Liver (tissue), 3 donors: ENCODE measurements at regions not wholly inside any gene's neighbourhood (a gene's known extent, or its start where the extent isn't known, plus 50 kb on each side); places are given as distances from the start of the nearest gene placed in this dataset.

Source experiments
- CTCF ChIP-seq: fragments of 150-350 bp; IDR thresholded peaks from 2 replicates; pipeline ENCODE4 v1.5.1; 2017; ENCODE audit warnings: improper control_type of control experiment, low read depth, low read length; ENCODE audit not compliant: missing input control
- FOXA1 ChIP-seq: IDR thresholded peaks from 2 replicates; pipeline ENCODE4 v1.6.1; 2016; ENCODE audit warnings: antibody characterized with exemption
- GABPA ChIP-seq, 2 donors: IDR thresholded peaks in 1 of 2; conservative IDR thresholded peaks in 1 of 2; 2 replicates each; pipeline ENCODE4 v1.6.1; 2016; ENCODE audit warnings: antibody characterized with exemption in 2 of 2, mild to moderate bottlenecking in 1 of 2, moderate library complexity in 1 of 2
- MAX ChIP-seq: IDR thresholded peaks from 2 replicates; pipeline ENCODE4 v1.6.1; 2016; ENCODE audit warnings: antibody characterized with exemption
- SP1 ChIP-seq: IDR thresholded peaks from 2 replicates; pipeline ENCODE4 v1.6.1; 2018; ENCODE audit warnings: antibody characterized with exemption, mild to moderate bottlenecking
- TAF1 ChIP-seq: conservative IDR thresholded peaks from 2 replicates; pipeline ENCODE4 v1.6.1; 2016; ENCODE audit warnings: antibody characterized with exemption, mild to moderate bottlenecking
- YY1 ChIP-seq: IDR thresholded peaks from 2 replicates; pipeline ENCODE4 v1.6.1; 2016; ENCODE audit warnings: antibody characterized with exemption, mild to moderate bottlenecking
- ZBTB33 ChIP-seq: IDR thresholded peaks from 2 replicates; pipeline ENCODE4 v1.6.1; 2016; ENCODE audit warnings: antibody characterized with exemption
- donor health status: healthy.
- donor health status: healthy.

GRCh38 chr2:81195774-81196382 is 891.3 kb upstream of the LRRTM1 start:
- no peak for TF ChIP-seq CTCF
- TF ChIP-seq MAX: no peak
- no peak for TF ChIP-seq GABPA (IDR thresholded peaks at IDR 0.05 in 1 of 2, conservative IDR thresholded peaks at IDR 0.05 in 1 of 2)
- TF ChIP-seq FOXA1: no peak
- no peak for TF ChIP-seq ZBTB33
- TF ChIP-seq YY1: no peak
- TF ChIP-seq SP1: no peak
- TF ChIP-seq TAF1: no peak
